DMS 273 (cell line): ENCODE measurements at regions not wholly inside any gene's neighbourhood (a gene's known extent, or its start where the extent isn't known, plus 50 kb on each side); places are given as distances from the start of the nearest gene placed in this dataset.

Experiments
- DNase-seq: peaks from one replicate; lab custom pipeline; 2025; ENCODE audit not compliant: unreplicated experiment; lab: John Stamatoyannopoulos, UW

DNA sequence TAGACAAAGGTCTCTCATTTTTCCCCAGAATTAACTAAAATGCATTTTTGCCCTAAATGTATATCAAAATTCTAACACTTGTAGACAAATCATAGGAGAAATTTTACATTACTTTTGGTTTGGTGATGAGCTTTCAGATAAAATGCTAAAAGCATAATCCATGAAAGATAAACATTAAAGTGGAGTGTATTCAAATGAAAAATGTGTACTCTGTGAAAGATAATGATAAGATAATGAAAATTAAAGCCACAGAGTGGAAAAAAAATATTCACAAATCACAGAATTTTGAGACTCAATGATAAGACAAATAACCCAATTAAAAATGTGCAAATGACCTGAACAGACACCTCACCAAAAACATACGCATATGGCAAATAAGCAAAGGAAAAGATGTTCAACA, 176.9 kb upstream of the ADAMTS16 start:
- DNase-seq, result no peak

DNA sequence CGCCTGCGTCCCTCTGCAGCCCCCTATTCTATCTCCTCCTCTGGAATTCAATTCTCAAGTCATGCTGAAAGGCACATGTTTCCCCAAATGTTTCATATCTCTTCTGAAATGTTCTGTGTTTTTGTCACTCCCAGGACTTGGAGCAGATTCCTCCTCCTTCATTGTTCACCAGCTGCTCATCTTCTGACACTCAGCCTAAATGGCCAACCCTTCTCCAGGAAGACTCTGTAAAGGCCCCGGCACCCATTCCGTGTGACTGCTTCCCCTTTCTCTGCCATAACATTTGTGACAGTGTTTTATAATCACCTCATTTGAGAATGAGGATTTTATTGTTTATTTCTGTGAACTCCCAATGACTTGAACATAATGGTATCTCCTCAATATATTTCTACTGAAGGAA, 170.8 kb upstream of the ADAMTS16 start:
- no peak for DNase-seq

DNA sequence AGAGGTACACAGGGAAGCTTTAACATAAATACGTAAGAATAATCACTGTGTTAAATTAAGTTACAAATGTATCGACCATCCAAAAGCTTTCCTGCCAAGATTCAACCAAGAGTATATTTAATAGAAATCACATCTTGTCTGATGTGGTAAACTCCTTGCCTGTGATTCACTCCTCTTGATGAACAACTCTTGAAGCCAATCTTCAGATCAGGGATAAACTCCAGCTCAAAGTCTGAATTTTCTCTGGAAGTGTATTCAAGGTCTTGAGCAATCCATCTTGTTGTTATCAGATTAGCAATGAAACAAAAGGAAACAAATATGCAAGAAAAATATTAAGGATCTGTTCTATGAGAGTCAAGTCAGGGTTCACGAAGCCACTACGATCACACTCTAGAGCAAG, 170.0 kb upstream of the ADAMTS16 start:
- DNase-seq, result no peak

DNA sequence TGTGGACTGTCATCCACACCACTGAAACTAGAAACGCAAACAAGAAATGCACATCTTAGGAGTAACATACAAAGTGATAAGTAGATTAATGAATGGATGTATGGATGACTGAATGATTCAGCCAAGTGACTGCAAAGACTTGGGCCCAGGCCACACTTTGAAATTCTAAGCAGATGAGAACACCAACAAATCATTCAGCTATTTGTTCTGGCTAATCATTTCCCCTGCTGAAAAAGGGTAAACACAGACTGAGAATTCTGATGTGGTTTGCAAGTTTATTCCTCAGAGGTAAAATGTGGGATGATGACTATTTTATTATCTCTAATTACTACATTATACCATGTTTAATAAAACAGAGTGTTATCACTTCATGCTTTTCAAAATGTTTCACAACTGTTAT, 163.2 kb upstream of the ADAMTS16 start:
- DNase-seq, result no peak

DNA sequence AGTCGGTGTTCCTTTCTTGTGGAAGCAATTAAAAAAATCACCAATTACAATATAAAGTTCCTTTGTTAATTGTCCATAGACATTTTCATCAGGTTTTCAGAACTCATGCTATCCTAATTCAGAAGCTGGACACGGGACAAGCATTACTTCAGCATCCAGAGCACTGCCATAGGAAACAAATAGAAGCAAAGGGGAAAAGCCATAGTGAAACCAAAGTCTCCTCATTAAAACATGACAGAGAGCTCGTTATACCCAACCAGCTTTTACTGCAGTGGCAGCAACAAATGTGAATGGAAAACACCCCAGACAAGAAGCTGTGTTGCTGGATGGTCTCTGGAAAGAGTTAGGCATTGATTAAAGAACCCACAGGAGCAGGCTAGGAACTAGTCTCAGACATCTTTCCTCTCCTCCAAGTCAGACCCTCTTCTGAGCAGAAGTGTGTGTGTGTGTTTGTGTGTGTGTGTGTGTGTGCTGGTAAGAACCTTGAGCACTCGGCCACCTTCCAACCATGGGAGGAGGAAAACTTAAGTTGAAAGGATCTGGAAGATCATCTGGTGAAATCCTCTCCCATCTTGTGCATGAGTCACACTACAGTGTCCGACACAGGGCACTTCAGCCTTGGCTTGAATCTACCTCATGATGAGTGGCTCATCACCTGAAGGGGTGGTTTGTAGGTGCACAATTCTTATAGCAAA, 162.6 kb upstream of the ADAMTS16 start:
- no peak for DNase-seq

DNA sequence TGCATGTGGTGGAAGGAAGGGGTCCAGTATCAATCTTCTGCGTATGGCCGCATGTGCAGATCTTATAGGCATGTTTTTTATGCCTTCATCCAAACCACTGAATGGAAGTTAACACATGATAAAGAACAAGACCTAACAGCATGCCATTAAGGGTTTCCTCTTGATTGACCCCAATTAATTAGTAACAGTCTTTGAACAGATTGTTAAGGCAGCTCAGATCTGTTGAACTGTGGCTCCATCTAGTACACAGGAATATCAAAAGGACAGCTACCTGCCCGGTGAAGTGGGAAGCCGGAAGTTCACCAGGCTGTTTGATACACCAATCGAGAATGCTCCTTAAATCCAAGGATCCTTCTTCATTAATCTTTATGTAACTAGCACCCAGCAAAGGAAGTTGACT, 159.9 kb upstream of the ADAMTS16 start:
- no peak for DNase-seq

DNA sequence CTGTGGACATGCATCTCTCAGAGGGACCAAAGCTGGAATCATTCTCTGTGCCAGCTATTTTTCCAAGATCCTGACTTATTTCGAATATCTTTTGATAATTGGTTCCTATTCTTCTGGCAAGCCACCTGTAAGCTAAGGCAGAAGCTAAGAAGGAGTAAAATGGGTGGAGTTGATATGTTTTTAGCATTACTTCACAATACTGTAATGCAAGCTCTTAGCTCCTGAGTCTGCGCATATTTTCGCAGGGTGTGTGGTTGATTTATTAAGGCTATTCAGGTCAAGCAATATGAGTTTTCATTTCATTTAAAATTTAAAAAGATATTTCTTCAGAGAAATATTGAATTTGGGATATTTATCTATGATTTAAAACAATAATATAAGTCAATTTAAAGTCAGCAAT, 158.5 kb upstream of the ADAMTS16 start:
- no peak for DNase-seq

DNA sequence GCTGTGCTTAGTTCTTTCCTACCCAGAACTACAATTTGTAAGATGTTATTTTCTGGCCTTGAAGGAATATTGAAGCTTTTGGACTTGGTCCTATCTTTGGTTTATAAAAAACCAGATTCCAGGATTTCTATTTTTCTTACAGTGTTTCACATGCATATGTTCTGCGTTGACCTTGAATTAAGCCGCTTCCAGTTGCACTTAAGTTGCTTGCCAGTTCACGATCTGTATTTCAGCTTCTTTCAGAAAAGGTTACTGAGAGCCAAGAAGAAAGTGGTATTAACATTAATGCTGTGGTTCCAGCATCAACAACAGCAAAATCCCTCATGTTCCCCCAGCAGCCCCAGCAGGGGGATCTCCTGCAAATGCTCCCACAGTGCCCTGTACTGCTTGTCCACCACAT, 156.4 kb upstream of the ADAMTS16 start:
- DNase-seq, result no peak

DNA sequence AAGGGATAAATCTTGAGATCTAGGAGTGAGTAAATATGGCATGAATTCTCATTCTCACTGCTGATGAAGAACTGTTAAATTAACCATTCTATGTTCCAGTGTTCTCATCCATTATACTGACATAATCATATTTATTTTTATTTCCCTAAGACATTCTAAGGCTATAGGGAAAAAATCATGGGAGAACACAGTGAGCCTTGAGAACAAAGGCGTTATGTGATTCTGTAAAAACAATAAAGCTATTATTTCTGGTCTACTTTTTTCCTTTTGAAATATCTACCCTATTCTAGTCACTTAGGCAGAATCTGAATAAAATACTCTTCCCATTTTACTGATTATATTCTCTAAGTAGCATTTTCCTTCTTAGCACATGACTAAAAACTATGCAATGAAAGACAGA, 155.7 kb upstream of the ADAMTS16 start:
- no peak for DNase-seq

DNA sequence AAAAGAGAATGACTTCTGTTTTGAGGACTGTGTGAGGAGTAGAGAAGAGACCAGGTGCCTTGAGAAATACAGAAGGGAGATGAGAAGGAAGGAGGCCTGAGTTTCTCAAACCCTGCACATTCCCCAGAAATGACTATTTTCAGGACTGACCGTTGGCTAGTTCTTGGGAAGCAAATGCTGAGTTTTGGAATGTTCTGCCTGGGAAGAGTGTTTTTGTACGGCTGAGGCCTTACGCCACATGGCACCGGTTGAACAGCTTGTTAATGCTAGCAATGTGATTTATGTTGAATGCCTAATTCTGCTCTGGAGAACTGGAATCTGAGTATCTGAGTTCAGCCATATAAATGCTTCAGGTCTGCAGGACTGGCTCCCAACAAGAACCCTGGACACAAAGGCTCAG, 152.7 kb upstream of the ADAMTS16 start:
- no peak for DNase-seq

DNA sequence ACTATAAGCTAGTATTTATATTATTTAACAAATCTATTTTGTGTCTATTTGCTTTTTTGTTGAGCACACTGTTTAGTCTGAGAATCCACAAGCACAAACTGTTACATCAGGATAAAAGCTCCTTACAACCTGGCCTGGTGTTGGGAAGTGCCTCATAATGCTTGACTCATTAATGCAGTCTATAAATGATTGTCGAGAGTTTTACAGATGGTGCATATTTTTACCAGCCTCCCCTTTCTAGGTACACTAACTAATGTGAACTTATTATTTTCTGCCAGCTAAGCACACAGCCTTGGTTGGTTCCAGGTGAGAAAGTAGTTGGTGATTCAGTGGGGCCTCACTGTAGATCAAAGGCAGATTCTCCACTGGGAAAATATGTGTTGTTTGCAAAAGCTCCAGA, 151.0 kb upstream of the ADAMTS16 start:
- DNase-seq, result no peak

DNA sequence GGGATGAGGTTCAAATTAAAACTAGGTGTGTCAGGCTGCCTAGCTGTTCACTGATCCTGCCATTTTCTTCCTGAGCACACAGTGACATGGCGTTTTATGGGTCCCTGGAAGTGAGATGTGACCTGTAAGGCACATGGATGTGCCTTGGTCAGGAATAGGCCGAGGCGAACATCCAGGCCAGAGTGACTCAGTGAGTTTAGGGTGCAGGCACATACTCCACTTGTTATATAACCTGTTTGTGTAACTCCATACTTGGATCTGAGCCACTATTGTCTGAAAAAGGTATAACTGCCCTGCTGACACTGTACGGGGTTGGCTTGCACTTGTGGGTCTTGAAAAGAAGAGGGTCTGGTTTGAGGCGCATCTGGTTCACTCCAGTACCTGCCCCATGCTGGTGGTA, 150.1 kb upstream of the ADAMTS16 start:
- DNase-seq, result no peak

DNA sequence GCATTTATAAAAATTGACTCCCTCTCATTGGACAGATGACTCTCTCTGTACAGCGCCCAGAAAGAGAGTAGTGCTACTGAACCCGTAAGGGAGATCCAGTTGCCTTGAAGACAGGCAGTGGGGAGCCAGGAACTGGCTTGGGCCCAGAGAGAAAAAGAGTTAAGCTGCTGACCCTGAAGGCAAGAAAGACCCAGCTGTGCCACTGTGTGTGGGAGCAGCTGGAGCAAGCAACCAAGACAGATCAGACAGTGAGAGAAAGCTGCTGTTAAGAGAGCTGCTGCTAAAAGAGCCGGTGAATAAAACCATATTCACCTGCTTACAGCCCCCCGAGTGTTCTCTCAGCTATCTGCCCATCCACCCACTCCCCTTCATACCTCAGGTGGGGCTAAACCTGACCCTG, 149.7 kb upstream of the ADAMTS16 start:
- DNase-seq, result no peak

DNA sequence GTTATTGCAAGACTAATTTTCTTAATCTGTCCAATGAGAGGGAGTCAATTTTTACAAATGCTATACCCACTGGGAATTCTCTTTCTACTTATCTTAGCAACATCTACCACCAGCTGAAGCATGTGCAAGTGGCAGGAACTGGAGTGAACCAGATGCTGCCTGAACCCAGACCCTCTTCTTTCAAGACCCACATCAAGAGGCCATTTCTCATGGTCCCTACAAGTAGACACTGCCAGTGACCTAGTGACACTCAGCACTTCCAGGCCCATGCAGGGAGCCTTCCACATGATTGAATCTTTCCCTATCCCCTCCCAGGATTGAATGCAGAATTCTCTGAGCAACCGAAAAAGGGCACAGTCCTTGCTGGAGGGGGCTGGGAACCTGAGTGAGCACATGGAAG, 148.2 kb upstream of the ADAMTS16 start:
- DNase-seq, result no peak

DNA sequence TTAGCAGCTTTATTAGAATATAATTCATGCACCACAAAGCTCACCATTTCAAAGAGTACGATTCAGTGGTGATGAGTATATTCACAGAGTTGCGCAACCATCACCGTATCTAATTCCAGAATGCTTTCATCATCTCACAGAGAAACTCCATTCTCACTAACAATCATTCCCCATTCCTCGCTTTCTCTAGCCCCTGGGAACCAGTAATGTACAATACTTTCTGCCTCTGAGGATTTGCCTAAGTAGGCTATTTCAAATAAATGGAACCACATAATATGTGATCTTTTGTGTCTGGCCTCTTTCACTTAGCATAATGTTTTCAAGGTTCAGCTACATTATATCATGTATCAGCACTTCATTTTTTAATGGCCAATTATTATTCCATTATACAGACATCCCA, 145.1 kb upstream of the ADAMTS16 start:
- no peak for DNase-seq

DNA sequence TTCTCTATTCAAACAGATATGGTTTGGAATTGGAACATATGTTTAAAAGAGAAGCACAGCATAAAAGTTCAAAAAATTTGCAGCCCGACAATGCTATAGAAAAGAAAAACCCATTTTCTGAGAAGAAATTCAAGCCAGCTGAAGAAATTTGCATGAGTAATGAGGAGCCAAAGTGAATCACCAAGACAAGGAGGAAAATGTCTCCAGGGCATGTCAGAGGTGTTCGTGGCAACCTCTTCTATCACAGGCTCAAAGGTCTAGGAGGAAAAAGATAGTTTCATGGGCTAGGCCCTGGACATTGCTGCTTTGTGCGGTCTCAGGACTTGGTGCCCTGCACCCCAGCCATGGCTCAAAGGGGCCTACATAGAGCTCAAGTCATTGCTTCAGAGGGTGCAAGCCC, 134.8 kb upstream of the ADAMTS16 start:
- no peak for DNase-seq

DNA sequence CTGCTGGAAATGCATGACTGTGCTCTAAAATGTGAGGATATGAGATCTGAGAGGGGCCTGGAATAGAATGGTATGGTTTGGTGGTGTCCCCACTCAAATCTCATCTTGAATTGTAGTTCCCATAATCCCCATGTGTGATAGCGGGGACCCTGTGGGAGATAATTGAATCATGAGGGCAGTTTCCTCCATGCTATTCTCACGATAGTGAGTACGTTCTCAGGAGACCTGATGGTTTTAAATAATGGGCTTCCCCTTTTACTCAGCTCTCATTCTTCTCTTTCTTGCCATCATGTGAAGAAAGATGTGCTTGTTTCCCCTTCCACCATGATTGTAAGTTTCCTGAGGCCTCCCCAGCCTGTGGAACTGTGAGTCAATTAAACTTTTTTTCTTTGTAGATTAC, 133.6 kb upstream of the ADAMTS16 start:
- no peak for DNase-seq

DNA sequence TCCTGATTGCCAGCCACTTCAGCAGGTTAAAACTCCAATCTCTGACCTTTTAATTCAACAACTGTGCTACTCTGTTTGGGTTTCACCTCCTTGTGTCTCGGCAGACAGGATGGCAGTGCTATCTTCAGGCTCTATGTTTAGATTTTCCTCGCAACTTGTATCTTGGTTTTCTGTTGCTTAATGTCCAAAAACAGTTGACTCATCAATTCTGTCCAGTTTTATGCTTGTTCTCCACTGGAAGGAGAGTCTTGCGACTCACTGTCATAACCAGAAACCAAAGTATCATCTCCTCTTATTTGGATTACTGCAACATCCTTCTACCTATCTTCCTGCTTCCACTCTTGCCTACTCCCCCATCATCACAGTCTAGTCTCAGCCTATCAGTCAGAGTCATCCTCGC, 130.9 kb upstream of the ADAMTS16 start:
- no peak for DNase-seq

DNA sequence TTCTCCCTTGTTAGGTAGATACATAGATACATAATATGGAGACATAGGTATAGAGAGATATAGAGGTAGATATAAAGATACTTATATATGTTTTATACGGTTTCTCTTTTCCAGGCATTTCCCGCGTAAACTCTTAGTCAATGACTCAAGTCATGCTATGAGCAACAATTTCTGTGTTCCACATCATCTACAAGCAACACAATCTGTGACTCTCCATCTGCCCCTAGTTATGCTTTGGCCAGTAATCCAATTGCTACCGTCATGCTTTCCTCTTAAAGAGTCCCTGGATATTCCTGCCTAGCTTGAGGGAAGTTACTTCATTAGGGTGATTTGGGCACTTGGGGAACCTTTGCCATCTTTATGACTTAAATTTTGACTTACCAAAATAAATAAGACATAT, 129.0 kb upstream of the ADAMTS16 start:
- DNase-seq, result no peak

DNA sequence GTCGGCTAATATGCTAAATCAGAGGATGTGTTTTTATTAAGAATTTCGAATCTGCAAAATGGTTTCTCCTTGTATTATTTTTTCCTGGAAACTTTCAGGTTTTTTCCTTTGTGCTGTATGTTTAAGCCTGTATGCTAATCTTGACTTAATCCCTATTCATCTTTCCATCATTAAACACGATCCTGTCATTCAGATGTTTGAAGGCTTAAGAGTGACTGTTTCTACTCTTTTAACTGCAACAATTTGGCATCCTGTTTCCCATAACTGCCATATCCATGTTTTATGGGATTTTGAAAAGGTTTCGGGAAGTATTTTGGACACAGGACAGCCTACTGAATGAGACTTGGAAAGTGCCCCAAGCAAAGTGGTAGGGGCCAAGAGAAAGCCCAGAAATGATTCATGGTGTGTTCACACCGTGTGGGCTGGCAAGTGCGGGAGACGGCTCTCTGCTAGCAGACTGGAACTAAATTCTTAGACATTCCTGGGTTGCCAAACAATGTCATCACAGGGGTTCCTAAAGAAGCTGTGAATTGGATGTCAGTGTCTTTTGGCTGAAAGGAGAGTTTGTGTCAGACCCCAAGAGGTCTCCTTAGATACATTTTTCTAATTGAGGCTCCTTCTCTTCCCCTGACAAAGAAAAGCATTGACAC, 125.4 kb upstream of the ADAMTS16 start:
- no peak for DNase-seq

DNA sequence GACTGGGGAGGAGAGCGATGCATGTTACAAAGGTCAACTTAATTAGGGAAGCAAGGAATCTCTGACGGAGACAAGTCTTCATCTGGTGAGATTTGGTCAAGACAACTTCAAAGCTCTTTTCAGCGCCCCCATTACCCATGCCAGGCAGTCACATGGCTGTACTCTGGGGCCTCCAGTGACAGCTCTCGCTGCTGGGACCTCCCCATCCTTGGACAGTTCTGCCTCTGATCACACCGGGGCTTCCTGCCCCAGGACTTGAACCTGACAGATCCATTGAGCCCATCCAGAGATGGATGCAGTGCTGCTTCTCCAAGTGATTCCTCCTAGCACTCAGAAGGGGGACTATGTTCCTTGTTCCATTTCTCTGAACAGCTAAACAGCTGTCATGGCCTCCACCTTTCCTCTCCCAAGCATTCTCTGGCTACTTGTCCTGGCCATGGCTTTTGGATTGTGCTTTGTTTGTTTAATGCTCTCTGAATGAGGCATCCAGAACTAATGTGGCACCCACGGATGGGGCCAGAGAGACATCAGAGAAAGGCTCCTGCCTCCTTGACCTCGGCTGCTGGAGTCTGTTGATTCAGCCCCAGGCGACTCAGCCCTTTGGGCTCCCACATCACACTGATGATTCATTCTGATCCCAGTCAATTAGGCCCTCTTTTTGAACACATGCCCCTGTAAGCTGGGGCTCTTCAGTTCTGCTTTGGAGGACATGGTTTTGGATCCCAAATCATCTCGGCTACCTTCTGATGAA, 122.1 kb upstream of the ADAMTS16 start:
- no peak for DNase-seq

DNA sequence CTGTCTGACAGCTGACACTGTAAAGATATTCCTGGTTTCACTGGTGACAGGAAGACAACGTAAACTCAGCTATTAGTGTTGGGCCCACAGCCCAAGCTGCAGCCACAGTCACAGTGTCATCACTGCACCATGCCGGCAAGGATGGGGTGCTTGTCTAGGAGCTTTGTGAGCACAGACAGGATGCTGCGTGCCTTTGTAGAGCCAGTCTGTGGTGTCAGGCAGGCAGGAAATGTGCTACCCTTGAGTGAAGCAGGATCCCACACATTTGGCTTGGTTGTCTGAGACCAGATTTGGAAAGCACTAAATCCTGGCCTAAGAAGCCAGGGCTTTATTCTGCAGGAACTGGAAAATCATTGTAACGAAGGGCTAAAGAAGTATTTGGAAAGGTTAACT, 121.6 kb upstream of the ADAMTS16 start:
- DNase-seq, result no peak
